ENCODE measurements at regions not wholly inside any gene's neighbourhood (a gene's known extent, or its start where the extent isn't known, plus 50 kb on each side); places are given as distances from the start of the nearest gene placed in this dataset.

DNA sequence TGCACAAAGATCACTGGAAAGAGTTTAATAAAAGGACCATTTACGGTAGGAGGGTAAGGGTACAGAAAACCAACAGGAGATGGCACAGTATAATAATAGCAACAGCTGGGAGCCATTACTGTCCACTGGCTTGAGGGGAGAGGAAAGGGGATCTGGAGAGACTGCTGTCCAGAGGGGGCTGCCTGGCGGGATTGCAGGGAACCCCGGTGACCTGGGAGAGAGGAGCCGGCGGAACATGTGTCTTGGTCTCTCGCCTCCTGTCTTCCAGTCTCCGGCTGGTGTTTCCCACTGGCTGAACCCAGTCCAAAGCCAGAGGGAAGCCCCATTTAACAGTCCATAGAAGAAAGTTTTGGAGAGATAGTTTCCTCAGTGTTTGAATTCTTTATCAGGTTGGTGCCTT lies 57.5 kb upstream of the PODXL start:
- DNase-seq (ENCODE audit: low read depth) = no peak

DNA sequence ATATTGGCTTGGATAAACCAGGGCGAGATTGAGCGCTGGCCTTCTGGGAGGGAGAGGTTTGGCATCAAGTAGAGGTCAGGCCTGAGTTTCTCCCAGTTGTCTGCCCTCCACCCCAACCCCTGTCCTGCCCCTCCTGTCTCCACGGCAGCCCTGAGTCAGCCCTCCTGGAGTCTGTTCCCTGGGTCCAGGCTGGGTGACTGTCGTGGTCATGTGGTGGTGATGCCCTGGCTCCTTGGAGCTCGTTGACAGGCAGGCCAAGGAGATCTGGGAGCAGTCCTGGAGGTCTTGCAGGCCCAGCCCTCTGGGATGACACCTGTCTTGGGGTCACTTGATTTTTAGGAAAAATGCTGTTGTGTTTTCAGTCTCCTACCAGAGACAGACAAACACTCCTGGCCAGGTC lies 53.6 kb upstream of the PODXL start:
- DNase-seq (ENCODE audit: low read depth) = no peak

GRCh38 chr7:131608116-131608500 lies 51.7 kb upstream of the PODXL start:
- no peak for DNase-seq (ENCODE audit: low read depth)

DNA sequence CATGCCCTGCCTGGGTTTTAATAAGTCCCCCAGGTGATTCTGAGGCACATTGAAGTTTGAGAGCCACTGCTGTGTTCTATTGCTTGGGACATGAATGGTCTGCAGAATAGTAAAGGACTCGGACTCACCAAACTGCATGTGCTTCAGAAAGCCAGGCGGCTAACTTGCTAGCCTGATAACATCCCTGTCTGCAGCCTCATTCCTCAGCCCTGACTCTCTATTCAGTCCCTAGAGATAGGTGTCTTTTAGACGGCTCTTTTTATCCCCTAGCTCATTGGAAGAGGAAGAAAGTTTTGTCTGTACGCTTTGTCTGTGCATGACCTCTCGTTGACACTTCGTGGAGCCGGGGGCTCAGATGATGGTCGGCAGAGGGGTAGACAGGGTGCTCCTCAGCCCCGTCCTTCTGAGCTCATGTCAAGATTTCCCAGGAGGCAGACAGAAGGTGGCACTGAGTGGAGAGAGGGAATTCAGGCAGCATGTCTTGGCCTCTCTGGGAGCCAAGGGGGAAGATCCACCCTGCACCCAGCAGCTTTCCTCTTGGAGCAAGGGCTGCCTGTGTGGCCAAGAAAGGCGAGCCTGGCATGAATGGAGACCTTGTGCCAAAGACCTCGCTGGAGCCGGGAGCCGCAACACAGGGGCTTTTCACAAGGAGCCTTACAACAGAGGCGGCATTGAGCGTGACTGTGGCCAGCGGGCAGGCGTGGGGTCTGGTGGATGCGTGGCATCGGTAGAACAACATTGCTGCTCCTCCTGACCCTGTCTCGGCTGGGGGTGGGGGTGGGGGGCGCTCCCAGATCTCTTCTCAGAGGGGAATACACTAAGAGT lies 51.1 kb upstream of the PODXL start:
- no peak for DNase-seq (ENCODE audit: low read depth)

- no peak for DNase-seq (ENCODE audit: low read depth)
Measured at GRCh38 chr7:131606346-131607290, 50.2 kb upstream of the PODXL start.

All from non-pigmented ciliary epithelial cell (primary cell).